WTC11 (cell line): ENCODE measurements at regions not wholly inside any gene's neighbourhood (a gene's known extent, or its start where the extent isn't known, plus 50 kb on each side); places are given as distances from the start of the nearest gene placed in this dataset.

Experiments
- ATAC-seq: fragments of 200-7000 bp; cut with Tn5 transposase; 2 replicates; pipeline ENCODE4 v1.10.0; 2021; ENCODE audit warnings: mild to moderate bottlenecking, moderate library complexity
- CTCF ChIA-PET: fragments of 300-600 bp; sonication (Branson Sonifier 250); formaldehyde crosslinking; loops from one replicate; lab custom pipeline; 2021; ENCODE audit warnings: antibody characterized with exemption; lab: Charles Lee
- POLR2A ChIA-PET: fragments of 350-600 bp; sonication (Branson Sonifier 250); formaldehyde crosslinking; loops from one replicate; lab custom pipeline; 2021; ENCODE audit warnings: antibody characterized with exemption; lab: Charles Lee
- DNase-seq: peaks from one replicate; pipeline ENCODE4 v3.0.0; 2021; ENCODE audit warnings: low spot score
- H3K27ac Mint-ChIP-seq: 2 replicates; pipeline ENCODE4 v1.8.0; 2021; ENCODE audit warnings: mixed read lengths
- H3K27me3 Mint-ChIP-seq: 2 replicates; pipeline ENCODE4 v1.8.0; 2021; ENCODE audit warnings: low read depth, mild to moderate bottlenecking, moderate library complexity, mixed read lengths
- H3K36me3 Mint-ChIP-seq: 2 replicates; pipeline ENCODE4 v1.8.0; 2021; ENCODE audit warnings: mixed read lengths
- H3K4me1 Mint-ChIP-seq: 2 replicates; pipeline ENCODE4 v1.8.0; 2022; ENCODE audit warnings: mixed read lengths
- H3K4me3 Mint-ChIP-seq: 2 replicates; pipeline ENCODE4 v1.8.0; 2021; ENCODE audit warnings: mild to moderate bottlenecking, moderate library complexity, mixed read lengths
- H3K9me3 Mint-ChIP-seq: 2 replicates; pipeline ENCODE4 v1.8.0; 2021; ENCODE audit warnings: mixed read lengths
- EMX1 ChIP-seq: fragments of 250-450 bp; sonication (Bioruptor Pico); IDR thresholded peaks from 2 replicates; pipeline ENCODE4 v1.8.0; 2021; ENCODE audit warnings: mild to moderate bottlenecking
- FOXK1 ChIP-seq: sonication (generic); formaldehyde crosslinking; IDR thresholded peaks from 2 replicates; pipeline ENCODE4 v1.8.0; 2022; ENCODE audit warnings: mild to moderate bottlenecking, moderate library complexity, missing genetic modification reagents
- ZNF317 ChIP-seq: sonication (generic); formaldehyde crosslinking; IDR thresholded peaks from 2 replicates; pipeline ENCODE4 v1.8.1; 2023; ENCODE audit warnings: low read depth, mild to moderate bottlenecking, moderate library complexity, missing genetic modification reagents, borderline replicate concordance
- TF ChIP-seq, protein P1 (sequence below): fragments of 250-450 bp; sonication (Bioruptor Pico); IDR thresholded peaks from 2 replicates; pipeline ENCODE4 v1.9.0; 2021; ENCODE audit warnings: mild to moderate bottlenecking, borderline replicate concordance
- TF ChIP-seq, protein P2 (sequence below): sonication (generic); formaldehyde crosslinking; IDR thresholded peaks from 2 replicates; pipeline ENCODE4 v1.8.0; 2022; ENCODE audit warnings: mild to moderate bottlenecking, missing genetic modification reagents
- TF ChIP-seq, protein P3 (sequence below): sonication (generic); formaldehyde crosslinking; IDR thresholded peaks from 2 replicates; pipeline ENCODE4 v1.8.0; 2022; ENCODE audit warnings: mild to moderate bottlenecking, missing genetic modification reagents
- TF ChIP-seq, protein P4 (sequence below): fragments of 250-450 bp; sonication (Bioruptor Pico); IDR thresholded peaks from 2 replicates; pipeline ENCODE4 v1.9.0; 2021; ENCODE audit warnings: mild to moderate bottlenecking
- TF ChIP-seq, protein P5 (sequence below): sonication (generic); formaldehyde crosslinking; IDR thresholded peaks from 2 replicates; pipeline ENCODE4 v1.8.1; 2023; ENCODE audit warnings: mild to moderate bottlenecking, missing genetic modification reagents, borderline replicate concordance

DNA sequence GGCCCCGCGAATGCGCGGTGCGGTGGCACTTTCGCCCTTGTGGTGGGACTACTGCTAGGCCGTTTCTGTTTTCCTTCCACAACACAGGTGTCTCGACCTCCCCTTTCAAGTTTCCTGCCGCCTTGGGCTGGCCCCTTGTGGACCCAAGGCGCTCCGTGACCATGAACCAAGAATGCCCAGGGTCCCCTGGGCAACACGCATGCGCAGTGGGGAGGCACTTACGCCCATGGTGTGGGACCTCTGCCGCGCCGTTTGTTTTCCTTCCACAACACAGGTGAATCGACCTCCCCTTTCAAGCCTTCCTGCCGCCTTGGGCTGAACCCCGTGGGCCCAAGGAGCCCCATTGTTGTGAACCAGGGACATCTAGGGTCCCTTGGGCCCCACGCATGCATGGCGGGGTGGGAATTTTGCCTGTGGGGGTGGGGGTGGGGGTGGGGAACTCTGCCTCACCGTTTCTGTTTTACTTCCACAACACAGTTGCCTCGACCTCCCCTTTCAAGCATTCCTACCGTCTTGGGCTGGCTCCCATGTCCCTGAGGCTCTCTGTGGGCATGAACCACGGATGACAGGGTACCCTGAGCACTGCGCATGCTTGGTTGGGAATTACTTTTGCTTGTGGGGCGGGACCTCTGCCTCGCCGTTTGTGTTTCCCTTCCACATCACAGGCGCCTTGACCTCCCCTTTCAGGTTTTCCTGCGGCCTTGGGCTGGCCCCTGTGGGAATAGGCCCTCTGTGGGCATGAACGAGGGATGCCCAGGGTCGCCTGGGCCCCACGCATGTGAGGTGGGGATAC lies 355.1 kb downstream of the ALG10 start (continued):
- TF ChIP-seq, protein P1, sequence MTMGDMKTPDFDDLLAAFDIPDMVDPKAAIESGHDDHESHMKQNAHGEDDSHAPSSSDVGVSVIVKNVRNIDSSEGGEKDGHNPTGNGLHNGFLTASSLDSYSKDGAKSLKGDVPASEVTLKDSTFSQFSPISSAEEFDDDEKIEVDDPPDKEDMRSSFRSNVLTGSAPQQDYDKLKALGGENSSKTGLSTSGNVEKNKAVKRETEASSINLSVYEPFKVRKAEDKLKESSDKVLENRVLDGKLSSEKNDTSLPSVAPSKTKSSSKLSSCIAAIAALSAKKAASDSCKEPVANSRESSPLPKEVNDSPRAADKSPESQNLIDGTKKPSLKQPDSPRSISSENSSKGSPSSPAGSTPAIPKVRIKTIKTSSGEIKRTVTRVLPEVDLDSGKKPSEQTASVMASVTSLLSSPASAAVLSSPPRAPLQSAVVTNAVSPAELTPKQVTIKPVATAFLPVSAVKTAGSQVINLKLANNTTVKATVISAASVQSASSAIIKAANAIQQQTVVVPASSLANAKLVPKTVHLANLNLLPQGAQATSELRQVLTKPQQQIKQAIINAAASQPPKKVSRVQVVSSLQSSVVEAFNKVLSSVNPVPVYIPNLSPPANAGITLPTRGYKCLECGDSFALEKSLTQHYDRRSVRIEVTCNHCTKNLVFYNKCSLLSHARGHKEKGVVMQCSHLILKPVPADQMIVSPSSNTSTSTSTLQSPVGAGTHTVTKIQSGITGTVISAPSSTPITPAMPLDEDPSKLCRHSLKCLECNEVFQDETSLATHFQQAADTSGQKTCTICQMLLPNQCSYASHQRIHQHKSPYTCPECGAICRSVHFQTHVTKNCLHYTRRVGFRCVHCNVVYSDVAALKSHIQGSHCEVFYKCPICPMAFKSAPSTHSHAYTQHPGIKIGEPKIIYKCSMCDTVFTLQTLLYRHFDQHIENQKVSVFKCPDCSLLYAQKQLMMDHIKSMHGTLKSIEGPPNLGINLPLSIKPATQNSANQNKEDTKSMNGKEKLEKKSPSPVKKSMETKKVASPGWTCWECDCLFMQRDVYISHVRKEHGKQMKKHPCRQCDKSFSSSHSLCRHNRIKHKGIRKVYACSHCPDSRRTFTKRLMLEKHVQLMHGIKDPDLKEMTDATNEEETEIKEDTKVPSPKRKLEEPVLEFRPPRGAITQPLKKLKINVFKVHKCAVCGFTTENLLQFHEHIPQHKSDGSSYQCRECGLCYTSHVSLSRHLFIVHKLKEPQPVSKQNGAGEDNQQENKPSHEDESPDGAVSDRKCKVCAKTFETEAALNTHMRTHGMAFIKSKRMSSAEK (CRISPR knock-in tag), result no peak
- TF ChIP-seq FOXK1 (CRISPR knock-in tag) (no peak), ZNF317 (CRISPR knock-in tag) (no peak)
- TF ChIP-seq, protein P2, sequence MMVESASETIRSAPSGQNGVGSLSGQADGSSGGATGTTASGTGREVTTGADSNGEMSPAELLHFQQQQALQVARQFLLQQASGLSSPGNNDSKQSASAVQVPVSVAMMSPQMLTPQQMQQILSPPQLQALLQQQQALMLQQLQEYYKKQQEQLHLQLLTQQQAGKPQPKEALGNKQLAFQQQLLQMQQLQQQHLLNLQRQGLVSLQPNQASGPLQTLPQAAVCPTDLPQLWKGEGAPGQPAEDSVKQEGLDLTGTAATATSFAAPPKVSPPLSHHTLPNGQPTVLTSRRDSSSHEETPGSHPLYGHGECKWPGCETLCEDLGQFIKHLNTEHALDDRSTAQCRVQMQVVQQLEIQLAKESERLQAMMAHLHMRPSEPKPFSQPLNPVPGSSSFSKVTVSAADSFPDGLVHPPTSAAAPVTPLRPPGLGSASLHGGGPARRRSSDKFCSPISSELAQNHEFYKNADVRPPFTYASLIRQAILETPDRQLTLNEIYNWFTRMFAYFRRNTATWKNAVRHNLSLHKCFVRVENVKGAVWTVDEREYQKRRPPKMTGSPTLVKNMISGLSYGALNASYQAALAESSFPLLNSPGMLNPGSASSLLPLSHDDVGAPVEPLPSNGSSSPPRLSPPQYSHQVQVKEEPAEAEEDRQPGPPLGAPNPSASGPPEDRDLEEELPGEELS (CRISPR knock-in tag), result no peak
- TF ChIP-seq, protein P3, sequence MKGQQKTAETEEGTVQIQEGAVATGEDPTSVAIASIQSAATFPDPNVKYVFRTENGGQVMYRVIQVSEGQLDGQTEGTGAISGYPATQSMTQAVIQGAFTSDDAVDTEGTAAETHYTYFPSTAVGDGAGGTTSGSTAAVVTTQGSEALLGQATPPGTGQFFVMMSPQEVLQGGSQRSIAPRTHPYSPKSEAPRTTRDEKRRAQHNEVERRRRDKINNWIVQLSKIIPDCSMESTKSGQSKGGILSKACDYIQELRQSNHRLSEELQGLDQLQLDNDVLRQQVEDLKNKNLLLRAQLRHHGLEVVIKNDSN (CRISPR knock-in tag), result no peak
- TF ChIP-seq, protein P4, sequence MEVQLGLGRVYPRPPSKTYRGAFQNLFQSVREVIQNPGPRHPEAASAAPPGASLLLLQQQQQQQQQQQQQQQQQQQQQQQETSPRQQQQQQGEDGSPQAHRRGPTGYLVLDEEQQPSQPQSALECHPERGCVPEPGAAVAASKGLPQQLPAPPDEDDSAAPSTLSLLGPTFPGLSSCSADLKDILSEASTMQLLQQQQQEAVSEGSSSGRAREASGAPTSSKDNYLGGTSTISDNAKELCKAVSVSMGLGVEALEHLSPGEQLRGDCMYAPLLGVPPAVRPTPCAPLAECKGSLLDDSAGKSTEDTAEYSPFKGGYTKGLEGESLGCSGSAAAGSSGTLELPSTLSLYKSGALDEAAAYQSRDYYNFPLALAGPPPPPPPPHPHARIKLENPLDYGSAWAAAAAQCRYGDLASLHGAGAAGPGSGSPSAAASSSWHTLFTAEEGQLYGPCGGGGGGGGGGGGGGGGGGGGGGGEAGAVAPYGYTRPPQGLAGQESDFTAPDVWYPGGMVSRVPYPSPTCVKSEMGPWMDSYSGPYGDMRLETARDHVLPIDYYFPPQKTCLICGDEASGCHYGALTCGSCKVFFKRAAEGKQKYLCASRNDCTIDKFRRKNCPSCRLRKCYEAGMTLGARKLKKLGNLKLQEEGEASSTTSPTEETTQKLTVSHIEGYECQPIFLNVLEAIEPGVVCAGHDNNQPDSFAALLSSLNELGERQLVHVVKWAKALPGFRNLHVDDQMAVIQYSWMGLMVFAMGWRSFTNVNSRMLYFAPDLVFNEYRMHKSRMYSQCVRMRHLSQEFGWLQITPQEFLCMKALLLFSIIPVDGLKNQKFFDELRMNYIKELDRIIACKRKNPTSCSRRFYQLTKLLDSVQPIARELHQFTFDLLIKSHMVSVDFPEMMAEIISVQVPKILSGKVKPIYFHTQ, result no peak

DNA sequence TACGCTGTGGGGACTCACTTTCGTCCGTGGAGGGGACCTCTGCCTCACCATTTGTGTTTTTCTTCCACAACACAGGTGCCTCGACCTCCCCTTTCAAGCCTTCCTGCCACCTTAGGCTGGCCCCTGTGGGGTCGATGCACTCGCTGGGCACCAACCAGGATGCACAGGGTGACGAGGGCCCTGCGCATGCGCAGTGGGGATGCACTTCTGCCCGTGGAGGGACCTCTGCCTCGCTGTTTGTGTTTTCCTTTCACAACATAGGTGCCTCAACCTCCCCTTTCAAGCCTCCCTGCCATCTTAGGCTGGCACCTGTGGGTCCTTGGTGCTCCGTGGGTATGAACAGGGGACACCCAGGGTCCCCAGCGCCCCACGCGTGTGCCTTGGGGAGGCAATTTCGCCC lies 356.8 kb downstream of the ALG10 start:
- Mint-ChIP-seq H3K9me3 (peaks cover 27% of the 10 kb centered on the region), H3K36me3 (peaks cover 68% of the 10 kb centered on the region), H3K4me1 (no peaks in the 10 kb centered on the region), H3K4me3 (no peak overlapping the region), H3K27ac (no peak overlapping the region), H3K27me3 (peaks cover 2% of the 10 kb centered on the region; the same call in 1 of the 2 replicates)
- ChIA-PET CTCF (no interaction called here), POLR2A (no interaction called here)
- ATAC-seq (no peak), DNase-seq (no peak)
- TF ChIP-seq, protein P5, sequence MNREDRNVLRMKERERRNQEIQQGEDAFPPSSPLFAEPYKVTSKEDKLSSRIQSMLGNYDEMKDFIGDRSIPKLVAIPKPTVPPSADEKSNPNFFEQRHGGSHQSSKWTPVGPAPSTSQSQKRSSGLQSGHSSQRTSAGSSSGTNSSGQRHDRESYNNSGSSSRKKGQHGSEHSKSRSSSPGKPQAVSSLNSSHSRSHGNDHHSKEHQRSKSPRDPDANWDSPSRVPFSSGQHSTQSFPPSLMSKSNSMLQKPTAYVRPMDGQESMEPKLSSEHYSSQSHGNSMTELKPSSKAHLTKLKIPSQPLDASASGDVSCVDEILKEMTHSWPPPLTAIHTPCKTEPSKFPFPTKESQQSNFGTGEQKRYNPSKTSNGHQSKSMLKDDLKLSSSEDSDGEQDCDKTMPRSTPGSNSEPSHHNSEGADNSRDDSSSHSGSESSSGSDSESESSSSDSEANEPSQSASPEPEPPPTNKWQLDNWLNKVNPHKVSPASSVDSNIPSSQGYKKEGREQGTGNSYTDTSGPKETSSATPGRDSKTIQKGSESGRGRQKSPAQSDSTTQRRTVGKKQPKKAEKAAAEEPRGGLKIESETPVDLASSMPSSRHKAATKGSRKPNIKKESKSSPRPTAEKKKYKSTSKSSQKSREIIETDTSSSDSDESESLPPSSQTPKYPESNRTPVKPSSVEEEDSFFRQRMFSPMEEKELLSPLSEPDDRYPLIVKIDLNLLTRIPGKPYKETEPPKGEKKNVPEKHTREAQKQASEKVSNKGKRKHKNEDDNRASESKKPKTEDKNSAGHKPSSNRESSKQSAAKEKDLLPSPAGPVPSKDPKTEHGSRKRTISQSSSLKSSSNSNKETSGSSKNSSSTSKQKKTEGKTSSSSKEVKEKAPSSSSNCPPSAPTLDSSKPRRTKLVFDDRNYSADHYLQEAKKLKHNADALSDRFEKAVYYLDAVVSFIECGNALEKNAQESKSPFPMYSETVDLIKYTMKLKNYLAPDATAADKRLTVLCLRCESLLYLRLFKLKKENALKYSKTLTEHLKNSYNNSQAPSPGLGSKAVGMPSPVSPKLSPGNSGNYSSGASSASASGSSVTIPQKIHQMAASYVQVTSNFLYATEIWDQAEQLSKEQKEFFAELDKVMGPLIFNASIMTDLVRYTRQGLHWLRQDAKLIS (CRISPR knock-in tag), result no peak
- no peak for TF ChIP-seq FOXK1 (CRISPR knock-in tag)
- TF ChIP-seq EMX1 (CRISPR knock-in tag), result no peak
